ENCODE measurements at regions not wholly inside any gene's neighbourhood (a gene's known extent, or its start where the extent isn't known, plus 50 kb on each side); places are given as distances from the start of the nearest gene placed in this dataset.
"Not testable (repeated sequence)": the region's sequence is repeated elsewhere in the genome, so short reads cannot be mapped to it uniquely, and the experiment has no call there.

GRCh38 chr3:66831931-66832330 lies 166.2 kb upstream of the KBTBD8 start:
- no peak overlapping the region for H3K27ac Mint-ChIP-seq (ENCODE audit: unreplicated experiment)
- no peak for DNase-seq (ENCODE audit: low read depth, low spot score)
- no peak overlapping the region for H3K4me3 Mint-ChIP-seq
- H3K27me3 Mint-ChIP-seq (ENCODE audit: low read depth) = no peaks in the 10 kb centered on the region
- H3K9me3 Mint-ChIP-seq = peaks cover 6% of the 10 kb centered on the region
- peaks cover 6% of the 10 kb centered on the region for H3K36me3 Mint-ChIP-seq (ENCODE audit: low read depth)
- peaks cover 34% of the 10 kb centered on the region for H3K4me1 Mint-ChIP-seq
- no peak for TF ChIP-seq CTCF (conservative IDR thresholded peaks at IDR 0.05)

- TF ChIP-seq CTCF (conservative IDR thresholded peaks at IDR 0.05) = peak; percentile 52
- Mint-ChIP-seq H3K4me3 (no peak overlapping the region), H3K27me3 (ENCODE audit: low read depth) (no peaks in the 10 kb centered on the region), H3K36me3 (ENCODE audit: low read depth) (peaks cover 6% of the 10 kb centered on the region), H3K4me1 (peaks cover 25% of the 10 kb centered on the region), H3K9me3 (peaks cover 6% of the 10 kb centered on the region), H3K27ac (ENCODE audit: unreplicated experiment) (no peak overlapping the region)
- DNase-seq (ENCODE audit: low read depth, low spot score) = no peak
Measured at GRCh38 chr3:66836363-66837152, 161.5 kb upstream of the KBTBD8 start.

- Mint-ChIP-seq H3K9me3 (no peaks in the 10 kb centered on the region), H3K4me1 (peaks cover 25% of the 10 kb centered on the region), H3K27ac (ENCODE audit: unreplicated experiment) (no peak overlapping the region), H3K4me3 (no peak overlapping the region), H3K27me3 (ENCODE audit: low read depth) (no peaks in the 10 kb centered on the region), H3K36me3 (ENCODE audit: low read depth) (no peaks in the 10 kb centered on the region)
- TF ChIP-seq CTCF (conservative IDR thresholded peaks at IDR 0.05) = no peak
- DNase-seq (ENCODE audit: low read depth, low spot score) = no peak
Measured at GRCh38 chr3:66838704-66839103, 159.4 kb upstream of the KBTBD8 start.

- peaks cover 5% of the 10 kb centered on the region for H3K9me3 Mint-ChIP-seq
- peaks cover 25% of the 10 kb centered on the region for H3K4me1 Mint-ChIP-seq
- H3K27ac Mint-ChIP-seq (ENCODE audit: unreplicated experiment) = no peak overlapping the region
- H3K4me3 Mint-ChIP-seq = no peak overlapping the region
- no peak for DNase-seq (ENCODE audit: low read depth, low spot score)
- no peak for TF ChIP-seq CTCF (conservative IDR thresholded peaks at IDR 0.05)
- H3K27me3 Mint-ChIP-seq (ENCODE audit: low read depth) = no peaks in the 10 kb centered on the region
- peaks cover 6% of the 10 kb centered on the region for H3K36me3 Mint-ChIP-seq (ENCODE audit: low read depth)
Measured at GRCh38 chr3:66839508-66839907, 158.6 kb upstream of the KBTBD8 start.

- not testable (repeated sequence) for H3K4me3 Mint-ChIP-seq
Measured at GRCh38 chr3:66842761-66843464, 155.2 kb upstream of the KBTBD8 start.

More at GRCh38 chr3:66842761-66843464, 155.2 kb upstream of the KBTBD8 start:
- not testable (repeated sequence) for DNase-seq (ENCODE audit: low read depth, low spot score); H3K27ac Mint-ChIP-seq (ENCODE audit: unreplicated experiment); H3K27me3 Mint-ChIP-seq (ENCODE audit: low read depth)
- peaks cover 22% of the 10 kb centered on the region for H3K36me3 Mint-ChIP-seq (ENCODE audit: low read depth)
- peaks cover 18% of the 10 kb centered on the region for H3K9me3 Mint-ChIP-seq
- peaks cover 14% of the 10 kb centered on the region for H3K4me1 Mint-ChIP-seq
